Cardiac fibroblast (primary cell): ENCODE measurements at regions not wholly inside any gene's neighbourhood (a gene's known extent, or its start where the extent isn't known, plus 50 kb on each side); places are given as distances from the start of the nearest gene placed in this dataset.

Experiments used
- DNase-seq, 2 donors: peaks; one replicate each; pipeline versions ENCODE4 v3.0.0 to v3.0.0-alpha.2; 2010; ENCODE audit warnings: low read depth in 2 of 2
- H3K4me3 ChIP-seq, 2 donors: replicated peaks in 1 of 2; 1 replicate in 1 of 2; 2 replicates in 1 of 2; pipeline ENCODE4 v1.5.1; 2011; ENCODE audit warnings: low read depth in 2 of 2, low read length in 2 of 2, mild to moderate bottlenecking in 2 of 2, moderate library complexity in 1 of 2
- CTCF ChIP-seq: IDR thresholded peaks from one replicate; pipeline ENCODE4 v1.5.1; 2011; ENCODE audit warnings: low read depth, mild to moderate bottlenecking, low read length, inconsistent platforms

- TF ChIP-seq CTCF = no peak
These were observed 404.1 kb upstream of the EPHA7 start for GRCh38 chr6:93823489-93823888.

GRCh38 chr6:93822434-93823265, 403.3 kb upstream of the EPHA7 start:
- no peak overlapping the region for H3K4me3 ChIP-seq
- no peak for TF ChIP-seq CTCF
- no peak for DNase-seq

More at GRCh38 chr6:93823489-93823888, 404.1 kb upstream of the EPHA7 start:
- DNase-seq = no peak
- H3K4me3 ChIP-seq = no peak overlapping the region

GRCh38 chr6:93821953-93822352, 402.6 kb upstream of the EPHA7 start:
- H3K4me3 ChIP-seq = no peak overlapping the region
- no peak for DNase-seq
- TF ChIP-seq CTCF = no peak

- no peak for DNase-seq
- no peak for TF ChIP-seq CTCF
- no peak overlapping the region for H3K4me3 ChIP-seq
These were observed 401.2 kb upstream of the EPHA7 start for GRCh38 chr6:93820465-93821082.

- no peak for TF ChIP-seq CTCF
- DNase-seq = peak; percentile 0 to 2
- H3K4me3 ChIP-seq = no peak overlapping the region
These were observed 399.8 kb upstream of the EPHA7 start for GRCh38 chr6:93819189-93819588.

- no peak for DNase-seq
- H3K4me3 ChIP-seq = no peak overlapping the region
- TF ChIP-seq CTCF = no peak
These were observed 398.6 kb upstream of the EPHA7 start for GRCh38 chr6:93817937-93818336.
